ENCODE measurements at regions not wholly inside any gene's neighbourhood (a gene's known extent, or its start where the extent isn't known, plus 50 kb on each side); places are given as distances from the start of the nearest gene placed in this dataset.

DNA sequence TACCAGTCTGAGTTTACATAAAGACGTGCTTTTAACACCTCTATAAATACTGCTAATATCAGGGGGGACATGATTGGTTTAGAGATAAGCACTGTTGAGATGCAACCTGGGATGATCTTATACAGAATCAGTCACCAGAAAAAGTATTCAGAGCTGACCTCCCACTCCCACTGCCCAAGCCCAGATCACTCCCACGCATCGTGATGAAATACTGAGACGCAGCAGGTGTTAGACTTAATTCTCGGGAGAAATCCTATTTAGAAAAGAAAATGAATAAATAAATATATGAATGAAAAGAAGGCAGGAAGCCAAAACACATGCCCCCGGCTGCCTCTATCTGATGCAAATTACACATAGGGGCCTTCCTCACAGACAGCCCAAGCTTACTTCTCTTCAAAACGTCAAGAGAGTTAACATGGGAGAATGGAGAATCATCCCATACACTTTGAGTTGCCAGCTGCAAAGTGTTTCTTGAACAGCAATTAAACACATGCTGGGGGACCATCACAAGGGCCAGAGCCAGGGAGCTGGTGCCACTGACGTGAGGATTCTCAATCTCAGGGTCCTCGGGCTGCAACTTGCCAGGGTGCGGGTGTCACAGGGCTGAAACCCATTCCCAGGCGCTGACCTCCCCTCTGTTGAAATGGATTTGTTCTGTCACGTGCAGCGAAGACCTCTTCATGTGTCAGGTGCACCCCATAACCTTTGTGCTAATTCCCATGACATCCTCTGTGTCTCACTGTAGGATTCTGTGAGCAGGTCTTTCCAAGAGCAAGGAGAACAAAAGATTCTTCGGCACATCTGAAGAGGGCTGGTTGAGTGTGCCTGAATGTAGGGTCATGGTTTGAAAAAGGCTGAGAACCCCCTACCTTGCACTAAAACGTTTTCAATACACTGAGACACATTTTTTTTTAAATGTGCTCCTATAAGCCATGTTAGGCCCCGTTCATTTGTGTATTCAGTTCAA, 764.2 kb upstream of the ARRDC4 start (continued):
- TF ChIP-seq REST (IDR thresholded peaks at IDR 0.05; ENCODE audit: borderline replicate concordance in 1 of 2, low read depth in 1 of 2, low read length in 2 of 2) (no peak), ZNF530 (CRISPR knock-in tag; IDR thresholded peaks at IDR 0.05; ENCODE audit: low read depth) (no peak), ZNF775 (CRISPR knock-in tag; IDR thresholded peaks at IDR 0.05; ENCODE audit: borderline replicate concordance) (no peak)
- TF ChIP-seq, protein P1, sequence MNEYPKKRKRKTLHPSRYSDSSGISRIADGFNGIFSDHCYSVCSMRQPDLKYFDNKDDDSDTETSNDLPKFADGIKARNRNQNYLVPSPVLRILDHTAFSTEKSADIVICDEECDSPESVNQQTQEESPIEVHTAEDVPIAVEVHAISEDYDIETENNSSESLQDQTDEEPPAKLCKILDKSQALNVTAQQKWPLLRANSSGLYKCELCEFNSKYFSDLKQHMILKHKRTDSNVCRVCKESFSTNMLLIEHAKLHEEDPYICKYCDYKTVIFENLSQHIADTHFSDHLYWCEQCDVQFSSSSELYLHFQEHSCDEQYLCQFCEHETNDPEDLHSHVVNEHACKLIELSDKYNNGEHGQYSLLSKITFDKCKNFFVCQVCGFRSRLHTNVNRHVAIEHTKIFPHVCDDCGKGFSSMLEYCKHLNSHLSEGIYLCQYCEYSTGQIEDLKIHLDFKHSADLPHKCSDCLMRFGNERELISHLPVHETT (CRISPR knock-in tag; conservative IDR thresholded peaks at IDR 0.05) = no peak

DNA sequence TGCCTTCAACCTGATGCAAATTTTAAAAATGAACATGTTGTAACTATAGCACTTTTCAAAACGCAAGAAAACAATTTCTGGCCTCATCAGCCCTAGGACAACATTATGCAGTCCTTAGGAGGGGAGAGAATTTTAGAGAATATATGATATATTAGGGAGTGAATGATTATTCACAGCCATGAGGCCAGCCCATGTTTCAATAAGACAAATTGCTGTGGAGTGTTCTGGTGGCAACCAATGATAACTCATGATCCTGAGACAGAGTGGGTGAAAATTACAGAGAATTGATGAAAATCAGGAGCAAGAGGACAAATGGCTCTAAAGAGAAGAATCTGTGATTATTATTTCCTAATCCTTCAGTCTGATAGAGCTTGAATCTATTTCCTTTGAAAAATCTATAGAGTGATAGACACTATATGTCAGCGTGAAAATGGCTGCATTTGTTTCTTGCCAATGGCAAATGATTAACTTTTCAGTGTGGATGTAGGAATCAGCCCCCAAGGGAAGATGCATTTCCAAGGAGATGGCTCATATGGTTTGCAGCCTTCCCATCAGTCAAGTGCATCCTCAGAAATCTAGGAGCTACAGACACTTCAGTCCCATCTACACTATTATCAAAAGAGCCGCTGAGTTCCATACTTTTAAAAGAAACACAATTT, 761.0 kb upstream of the ARRDC4 start:
- FAIRE-seq (no peak), ATAC-seq (no peak), DNase-seq (ENCODE audit: low spot score) (no peak)
- WGBS (ENCODE audit: low lambda C conversion rate) = 2% methylated on average over 3 of the region's 3 CpGs
- no peak overlapping the region for H3K4me3 ChIP-seq (replicated peaks in 1 of 3; ENCODE audit: insufficient read depth in 1 of 3, low read depth in 2 of 3, low read length in 3 of 3)
- peaks cover 56% of the 10 kb centered on the region for H3K9me3 ChIP-seq (ENCODE audit: low read length)
- in situ Hi-C loops (cut with HindIII; ENCODE audit: extremely low pct_ligation_motif_present, low pct_unique_long_range_greater_than_20kb) = no loop called here
- ChIA-PET CTCF (ENCODE audit: low intra/inter-chr PET ratio, low total read pairs) (no interaction called here), POLR2A (no interaction called here)
- no peak overlapping the region for H3K27ac ChIP-seq (ENCODE audit: extremely low read length, insufficient read depth, low read length)
- H3K4me2 ChIP-seq (ENCODE audit: low read depth, low read length) = no peak overlapping the region
- H3K9ac ChIP-seq (ENCODE audit: insufficient read depth, low read depth, low read length) = no peak overlapping the region
- H3K36me3 ChIP-seq (replicated peaks in 1 of 2; ENCODE audit: control insufficient read depth in 1 of 2, insufficient read depth in 2 of 2, low read length in 2 of 2) = no peaks in the 10 kb centered on the region
- H3K27me3 ChIP-seq (ENCODE audit: control insufficient read depth in 1 of 2, insufficient read depth in 2 of 2, low read length in 2 of 2) = no peaks in the 10 kb centered on the region
- H2AFZ ChIP-seq (ENCODE audit: low read length) = no peak overlapping the region
- no peaks in the 10 kb centered on the region for H3K79me2 ChIP-seq (ENCODE audit: insufficient read depth, low read length)
- no TSS peak for BruUV-seq (replicated peaks)
- H4K20me1 ChIP-seq (ENCODE audit: insufficient read depth, low read length) = no peaks in the 10 kb centered on the region
- H3K4me1 ChIP-seq (ENCODE audit: insufficient read depth, low read length) = no peaks in the 10 kb centered on the region
- intact Hi-C loops (cut with micrococcal nuclease; ENCODE audit: unreplicated experiment) = no loop called here
- TF ChIP-seq ZBTB26 (CRISPR knock-in tag; IDR thresholded peaks at IDR 0.05; ENCODE audit: borderline replicate concordance) = no peak
- no peak for TF ChIP-seq ZNF501 (CRISPR knock-in tag; IDR thresholded peaks at IDR 0.05)
- TF ChIP-seq, protein P2, sequence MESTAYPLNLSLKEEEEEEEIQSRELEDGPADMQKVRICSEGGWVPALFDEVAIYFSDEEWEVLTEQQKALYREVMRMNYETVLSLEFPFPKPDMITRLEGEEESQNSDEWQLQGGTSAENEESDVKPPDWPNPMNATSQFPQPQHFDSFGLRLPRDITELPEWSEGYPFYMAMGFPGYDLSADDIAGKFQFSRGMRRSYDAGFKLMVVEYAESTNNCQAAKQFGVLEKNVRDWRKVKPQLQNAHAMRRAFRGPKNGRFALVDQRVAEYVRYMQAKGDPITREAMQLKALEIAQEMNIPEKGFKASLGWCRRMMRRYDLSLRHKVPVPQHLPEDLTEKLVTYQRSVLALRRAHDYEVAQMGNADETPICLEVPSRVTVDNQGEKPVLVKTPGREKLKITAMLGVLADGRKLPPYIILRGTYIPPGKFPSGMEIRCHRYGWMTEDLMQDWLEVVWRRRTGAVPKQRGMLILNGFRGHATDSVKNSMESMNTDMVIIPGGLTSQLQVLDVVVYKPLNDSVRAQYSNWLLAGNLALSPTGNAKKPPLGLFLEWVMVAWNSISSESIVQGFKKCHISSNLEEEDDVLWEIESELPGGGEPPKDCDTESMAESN (CRISPR knock-in tag; conservative IDR thresholded peaks at IDR 0.05) = no peak
- no peak for TF ChIP-seq SPEN (CRISPR knock-in tag; IDR thresholded peaks at IDR 0.05; ENCODE audit: low read depth)

Measured in HepG2 (cell line).